Type B pancreatic cell (in vitro differentiated cells): ENCODE measurements at regions not wholly inside any gene's neighbourhood (a gene's known extent, or its start where the extent isn't known, plus 50 kb on each side); places are given as distances from the start of the nearest gene placed in this dataset.
A peak's percentile ranks its signal among the peaks of the same experiment; 100 is the strongest.

Experiments
- DNase-seq: peaks from one replicate; pipeline ENCODE4 v3.0.0; 2021; ENCODE audit warnings: mixed read lengths; ENCODE audit not compliant: unreplicated experiment; ENCODE audit errors: extremely low spot score
- H3K27ac Mint-ChIP-seq: 2 replicates; pipeline ENCODE4 v1.8.0; 2021; ENCODE audit warnings: mild to moderate bottlenecking, mixed read lengths
- H3K27me3 Mint-ChIP-seq: 2 replicates; pipeline ENCODE4 v1.8.0; 2021; ENCODE audit warnings: mixed read lengths
- H3K36me3 Mint-ChIP-seq: 2 replicates; pipeline ENCODE4 v1.8.0; 2021; ENCODE audit warnings: mixed read lengths
- H3K4me1 Mint-ChIP-seq: one replicate; pipeline ENCODE4 v1.8.0; 2021; ENCODE audit warnings: mixed read lengths; ENCODE audit not compliant: unreplicated experiment
- H3K4me3 Mint-ChIP-seq: 2 replicates; pipeline ENCODE4 v1.8.0; 2021; ENCODE audit warnings: mild to moderate bottlenecking, mixed read lengths
- H3K9me3 Mint-ChIP-seq: 2 replicates; pipeline ENCODE4 v1.8.0; 2021; ENCODE audit warnings: mixed read lengths
- TF ChIP-seq, protein P1 (sequence below): fragments of 200-600 bp; sonication (generic); conservative IDR thresholded peaks from 2 replicates; pipeline ENCODE4 v1.5.0; 2021; ENCODE audit warnings: antibody characterized with exemption, mild to moderate bottlenecking

DNA sequence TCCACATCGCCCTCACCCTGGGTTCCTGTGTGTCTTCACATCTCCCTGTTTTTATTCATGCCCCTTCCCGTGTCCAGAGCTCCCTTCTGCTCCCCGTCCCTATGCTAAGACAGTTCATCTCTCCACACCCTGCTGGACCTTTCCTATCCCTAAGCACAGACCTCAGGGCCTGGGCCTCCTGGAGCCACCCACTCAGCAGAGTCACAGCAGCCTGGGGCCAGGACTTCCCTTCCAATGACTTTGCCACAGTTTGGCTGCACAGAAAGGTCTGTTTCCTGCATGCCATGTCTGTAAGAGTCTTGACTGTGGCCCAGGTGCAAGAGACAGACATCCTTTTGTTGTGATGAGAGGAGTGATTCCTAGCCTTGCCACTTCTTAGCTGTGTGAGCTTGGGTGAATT, 470.7 kb downstream of the TSHZ3 start:
- H3K9me3 Mint-ChIP-seq = no peaks in the 10 kb centered on the region
- DNase-seq = no peak
- H3K4me1 Mint-ChIP-seq = peaks cover 10% of the 10 kb centered on the region

DNA sequence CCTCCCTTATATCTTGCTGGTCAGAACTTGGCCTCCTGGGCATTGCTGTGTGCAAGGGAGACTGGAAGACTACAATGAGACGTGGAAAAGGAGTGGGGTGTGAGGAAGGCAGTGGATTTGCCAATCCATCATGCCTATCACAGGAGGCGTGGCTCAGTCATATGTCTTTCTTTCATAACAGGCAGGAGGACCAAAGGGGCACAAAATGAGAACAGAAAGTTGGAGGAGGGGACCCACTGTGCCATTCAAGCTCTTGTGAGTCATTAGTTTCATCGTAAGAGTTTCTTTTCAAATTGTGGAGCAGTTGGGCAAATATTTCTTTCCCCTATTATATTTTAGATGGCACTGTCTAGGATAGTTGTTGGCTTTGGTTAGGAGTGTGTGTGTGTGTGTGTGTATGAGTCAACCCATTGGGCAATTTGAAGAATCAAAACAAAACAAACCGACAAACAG, 471.5 kb downstream of the TSHZ3 start:
- peaks cover 15% of the 10 kb centered on the region for H3K27me3 Mint-ChIP-seq

More for the DNA sequence above, 470.7 kb downstream of the TSHZ3 start:
- no peaks in the 10 kb centered on the region for H3K36me3 Mint-ChIP-seq
- H3K27me3 Mint-ChIP-seq = peaks cover 12% of the 10 kb centered on the region
- H3K4me3 Mint-ChIP-seq = no peak overlapping the region
- TF ChIP-seq, protein P1, sequence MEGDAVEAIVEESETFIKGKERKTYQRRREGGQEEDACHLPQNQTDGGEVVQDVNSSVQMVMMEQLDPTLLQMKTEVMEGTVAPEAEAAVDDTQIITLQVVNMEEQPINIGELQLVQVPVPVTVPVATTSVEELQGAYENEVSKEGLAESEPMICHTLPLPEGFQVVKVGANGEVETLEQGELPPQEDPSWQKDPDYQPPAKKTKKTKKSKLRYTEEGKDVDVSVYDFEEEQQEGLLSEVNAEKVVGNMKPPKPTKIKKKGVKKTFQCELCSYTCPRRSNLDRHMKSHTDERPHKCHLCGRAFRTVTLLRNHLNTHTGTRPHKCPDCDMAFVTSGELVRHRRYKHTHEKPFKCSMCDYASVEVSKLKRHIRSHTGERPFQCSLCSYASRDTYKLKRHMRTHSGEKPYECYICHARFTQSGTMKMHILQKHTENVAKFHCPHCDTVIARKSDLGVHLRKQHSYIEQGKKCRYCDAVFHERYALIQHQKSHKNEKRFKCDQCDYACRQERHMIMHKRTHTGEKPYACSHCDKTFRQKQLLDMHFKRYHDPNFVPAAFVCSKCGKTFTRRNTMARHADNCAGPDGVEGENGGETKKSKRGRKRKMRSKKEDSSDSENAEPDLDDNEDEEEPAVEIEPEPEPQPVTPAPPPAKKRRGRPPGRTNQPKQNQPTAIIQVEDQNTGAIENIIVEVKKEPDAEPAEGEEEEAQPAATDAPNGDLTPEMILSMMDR = no peak
- H3K27ac Mint-ChIP-seq = no peak overlapping the region

DNA sequence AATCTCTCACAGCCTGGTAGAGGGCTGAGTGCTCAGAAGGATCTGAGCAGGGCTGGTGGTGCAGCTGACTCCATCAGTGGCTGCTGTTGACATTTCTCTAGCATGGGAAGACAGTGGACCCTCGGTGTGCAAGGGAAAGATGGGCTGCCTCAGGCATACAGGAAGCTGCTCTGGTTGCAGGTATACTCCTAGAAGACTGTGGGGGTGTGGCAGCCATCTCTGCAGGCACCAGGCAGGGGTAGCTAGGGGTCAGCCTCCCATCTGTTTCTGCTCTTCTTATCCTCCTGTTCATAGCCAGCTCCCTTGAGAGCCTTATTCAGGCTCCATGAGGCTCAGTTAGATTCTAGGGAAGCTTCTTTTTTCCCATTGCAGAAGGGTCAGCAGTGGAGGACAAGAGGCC, 475.5 kb downstream of the TSHZ3 start:
- peak; percentile 44 for DNase-seq
- Mint-ChIP-seq H3K4me3 (no peak overlapping the region), H3K27ac (no peak overlapping the region), H3K9me3 (peaks cover 5% of the 10 kb centered on the region), H3K27me3 (peaks cover 21% of the 10 kb centered on the region), H3K4me1 (peaks cover 12% of the 10 kb centered on the region), H3K36me3 (no peaks in the 10 kb centered on the region)
- TF ChIP-seq, protein P1 = no peak

More for the DNA sequence above, 471.5 kb downstream of the TSHZ3 start:
- H3K9me3 Mint-ChIP-seq = no peaks in the 10 kb centered on the region
- no peak overlapping the region for H3K4me3 Mint-ChIP-seq
- H3K27ac Mint-ChIP-seq = no peak overlapping the region
- H3K4me1 Mint-ChIP-seq = peaks cover 10% of the 10 kb centered on the region
- no peak for DNase-seq
- TF ChIP-seq, protein P1 = no peak
- no peaks in the 10 kb centered on the region for H3K36me3 Mint-ChIP-seq

DNA sequence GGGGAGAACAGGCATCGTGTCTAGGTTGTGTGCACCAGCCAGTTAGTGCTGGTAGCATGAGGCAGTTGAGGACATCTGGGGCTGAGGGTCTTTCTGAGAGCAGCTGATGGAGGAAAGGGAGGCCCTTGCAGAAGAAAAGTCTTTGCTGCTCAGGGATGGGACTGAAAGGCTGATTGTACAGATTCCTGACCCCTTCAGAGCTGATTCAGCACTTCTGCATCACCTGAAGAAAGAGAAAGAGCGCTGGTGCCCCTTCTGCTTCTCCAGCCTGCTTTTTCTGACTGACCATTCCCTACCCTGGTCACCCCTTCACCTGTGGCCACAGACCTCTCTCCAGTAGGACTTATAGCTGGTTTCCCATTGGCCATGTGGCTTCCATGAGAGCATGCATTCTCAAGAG, 476.2 kb downstream of the TSHZ3 start:
- Mint-ChIP-seq H3K27ac (no peak overlapping the region), H3K4me1 (peaks cover 12% of the 10 kb centered on the region), H3K4me3 (no peak overlapping the region), H3K36me3 (no peaks in the 10 kb centered on the region), H3K27me3 (peaks cover 25% of the 10 kb centered on the region), H3K9me3 (peaks cover 5% of the 10 kb centered on the region)
- TF ChIP-seq, protein P1 = no peak
- DNase-seq = no peak

DNA sequence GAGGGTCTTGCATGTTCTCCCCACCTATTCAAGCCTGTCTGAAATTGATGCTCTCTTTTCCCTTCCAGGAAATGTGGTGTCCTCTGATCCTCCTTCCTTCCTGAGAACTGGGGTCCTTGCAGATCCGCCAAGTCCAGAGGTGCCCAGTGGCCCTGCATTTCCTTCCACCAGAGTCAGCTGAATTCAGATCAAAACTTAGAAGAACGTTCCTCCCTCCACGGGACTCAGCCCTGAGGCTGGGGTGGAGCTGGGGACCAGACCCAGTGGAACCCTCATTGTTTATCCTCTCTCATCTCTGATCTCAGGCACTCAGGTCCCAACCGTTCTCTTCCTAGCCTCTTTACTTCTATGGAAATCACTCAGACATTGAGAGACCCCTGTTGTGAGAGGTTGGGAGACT, 477.3 kb downstream of the TSHZ3 start:
- TF ChIP-seq, protein P1 = no peak
- peaks cover 31% of the 10 kb centered on the region for H3K27me3 Mint-ChIP-seq
- DNase-seq = no peak
- H3K4me1 Mint-ChIP-seq = peaks cover 7% of the 10 kb centered on the region
- peaks cover 10% of the 10 kb centered on the region for H3K9me3 Mint-ChIP-seq
- H3K36me3 Mint-ChIP-seq = no peaks in the 10 kb centered on the region
- no peak overlapping the region for H3K27ac Mint-ChIP-seq
- H3K4me3 Mint-ChIP-seq = no peak overlapping the region

DNA sequence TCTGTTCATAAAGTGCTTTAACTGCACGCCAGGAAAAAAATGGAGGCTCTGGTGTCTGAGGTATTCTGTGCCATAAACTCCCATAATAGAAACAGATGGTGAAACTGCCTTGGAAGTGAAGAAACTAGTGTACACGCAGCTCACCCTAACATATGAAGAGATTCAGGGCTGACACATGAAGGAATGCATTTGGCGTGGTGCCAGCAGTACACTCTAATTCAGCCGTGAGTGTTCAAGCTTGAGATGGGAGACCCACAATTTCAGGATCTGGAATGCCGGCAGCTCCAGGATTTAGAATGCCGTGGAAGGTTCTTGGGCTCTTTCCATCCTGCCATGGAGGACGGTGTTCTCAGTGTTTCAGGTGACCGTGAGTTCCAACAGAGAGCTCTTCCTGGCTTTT, 478.4 kb downstream of the TSHZ3 start:
- no peak for DNase-seq
- H3K4me1 Mint-ChIP-seq = peaks cover 7% of the 10 kb centered on the region
- no peak overlapping the region for H3K4me3 Mint-ChIP-seq
- H3K27me3 Mint-ChIP-seq = peaks cover 27% of the 10 kb centered on the region
- TF ChIP-seq, protein P1 = no peak
- H3K27ac Mint-ChIP-seq = no peak overlapping the region
- no peaks in the 10 kb centered on the region for H3K36me3 Mint-ChIP-seq
- peaks cover 11% of the 10 kb centered on the region for H3K9me3 Mint-ChIP-seq
